GM12865 (cell line): ENCODE measurements at regions not wholly inside any gene's neighbourhood (a gene's known extent, or its start where the extent isn't known, plus 50 kb on each side); places are given as distances from the start of the nearest gene placed in this dataset.

ENCODE experiments used
- DNase-seq: peaks from one replicate; pipeline ENCODE4 v3.0.0; 2010; ENCODE audit warnings: low read depth
- H3K4me3 ChIP-seq: 2 replicates; pipeline ENCODE4 v1.5.1; 2011; ENCODE audit warnings: mild to moderate bottlenecking, low read depth, low read length, control low read depth
- CTCF ChIP-seq: IDR thresholded peaks from 2 replicates; pipeline ENCODE4 v1.5.1; 2011; ENCODE audit warnings: low read length, control low read depth, low read depth, inconsistent platforms; ENCODE audit not compliant: insufficient read depth; ENCODE audit errors: missing control alignments

GRCh38 chr6:74091136-74091793 is 395.3 kb downstream of the CD109 start:
- H3K4me3 ChIP-seq = no peak overlapping the region
- peak; percentile 55 for TF ChIP-seq CTCF
- DNase-seq = peak; percentile 42

GRCh38 chr6:74087899-74088298 is 391.9 kb downstream of the CD109 start:
- no peak for TF ChIP-seq CTCF
- DNase-seq = no peak
- no peak overlapping the region for H3K4me3 ChIP-seq

GRCh38 chr6:74075896-74076295 is 379.9 kb downstream of the CD109 start:
- DNase-seq = no peak
- no peak overlapping the region for H3K4me3 ChIP-seq
- TF ChIP-seq CTCF = no peak

- no peak for DNase-seq
- no peak for TF ChIP-seq CTCF
Measured at GRCh38 chr6:74075323-74075722, 379.3 kb downstream of the CD109 start.

GRCh38 chr6:74074645-74075044 is 378.6 kb downstream of the CD109 start:
- DNase-seq = no peak
- no peak for TF ChIP-seq CTCF
- no peak overlapping the region for H3K4me3 ChIP-seq

More at GRCh38 chr6:74075323-74075722, 379.3 kb downstream of the CD109 start:
- no peak overlapping the region for H3K4me3 ChIP-seq

- DNase-seq = no peak
- H3K4me3 ChIP-seq = no peak overlapping the region
- no peak for TF ChIP-seq CTCF
Measured at GRCh38 chr6:74073999-74074398, 378.0 kb downstream of the CD109 start.

- TF ChIP-seq CTCF = no peak
- no peak for DNase-seq
- no peak overlapping the region for H3K4me3 ChIP-seq
Measured at GRCh38 chr6:74073429-74073828, 377.4 kb downstream of the CD109 start.
